Putamen (tissue), 1 donor: ENCODE measurements at regions not wholly inside any gene's neighbourhood (a gene's known extent, or its start where the extent isn't known, plus 50 kb on each side); places are given as distances from the start of the nearest gene placed in this dataset.

Source experiments
- DNase-seq: peaks from one replicate; pipeline ENCODE4 v3.0.0-alpha.2; 2016; ENCODE audit warnings: low spot score

DNA sequence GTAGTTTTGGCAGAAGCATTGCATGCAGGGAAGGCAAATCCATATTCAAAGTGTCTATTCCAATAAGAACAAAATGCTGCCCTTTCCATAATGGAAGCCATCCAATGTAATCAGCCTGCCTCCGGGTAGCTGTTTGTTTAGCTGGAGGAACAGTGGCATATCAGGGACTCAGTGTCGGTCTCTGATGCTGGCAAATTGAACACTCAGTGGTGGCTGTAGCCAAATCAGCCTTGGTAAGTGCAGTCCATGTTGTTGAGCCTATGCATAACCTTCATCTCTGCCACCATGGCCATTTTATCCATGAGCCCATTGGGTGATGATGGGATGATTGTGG is 147.8 kb upstream of the MAX start:
- no peak for DNase-seq

DNA sequence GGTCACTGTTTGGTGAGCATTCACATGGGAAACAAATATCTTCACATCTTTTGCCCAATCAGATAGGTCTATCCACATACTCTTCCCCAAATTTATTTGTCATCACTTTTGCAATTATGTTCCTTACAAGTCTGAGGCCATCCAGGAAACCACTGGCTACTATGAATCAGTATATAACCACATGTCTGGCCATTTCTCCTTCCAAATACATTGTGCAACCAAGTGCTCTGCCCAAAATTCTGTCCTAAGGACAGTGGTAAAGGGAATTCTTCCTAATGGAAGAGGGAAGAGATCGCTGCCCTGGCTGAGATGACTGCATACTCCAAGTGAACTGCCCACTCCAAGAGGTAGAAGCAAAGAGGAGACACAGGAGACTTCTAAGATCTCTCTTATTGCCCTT is 148.9 kb upstream of the MAX start:
- DNase-seq, result no peak

DNA sequence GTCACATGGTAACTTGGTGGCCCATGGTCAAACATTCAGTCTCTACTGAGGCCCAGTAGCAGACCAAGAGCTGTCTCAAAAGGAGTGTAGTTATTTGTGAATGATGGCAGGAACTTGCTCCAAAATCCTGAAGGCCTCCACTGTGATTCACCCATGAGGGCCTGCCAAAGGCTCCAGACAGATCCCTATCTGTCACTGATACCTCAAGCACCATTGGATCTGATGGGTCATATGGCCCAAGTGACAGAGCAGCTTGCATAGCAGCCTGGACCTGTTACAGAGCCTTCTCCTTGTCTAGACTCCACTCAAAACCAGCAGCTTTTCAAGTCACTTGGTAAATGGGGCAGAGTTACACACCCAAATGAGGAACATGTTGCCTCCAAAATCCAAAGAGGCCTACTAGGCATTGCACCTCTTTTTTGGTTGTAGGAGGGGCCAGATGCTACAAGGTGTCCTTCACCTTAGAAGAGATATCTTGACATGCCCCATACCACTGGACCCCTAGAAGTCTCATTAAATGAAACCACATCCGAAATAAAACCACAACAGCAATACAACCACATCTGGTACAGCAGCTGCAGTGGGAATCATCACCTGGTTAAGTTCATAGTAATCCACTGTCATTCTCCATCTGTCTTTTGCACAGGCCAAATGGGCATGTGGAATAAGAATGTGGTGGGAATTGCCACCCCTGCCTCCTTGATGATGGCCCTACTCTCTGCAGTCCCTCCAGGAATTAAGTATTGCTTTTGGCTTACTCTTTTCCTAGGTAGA is 150.4 kb upstream of the MAX start:
- DNase-seq, result no peak

DNA sequence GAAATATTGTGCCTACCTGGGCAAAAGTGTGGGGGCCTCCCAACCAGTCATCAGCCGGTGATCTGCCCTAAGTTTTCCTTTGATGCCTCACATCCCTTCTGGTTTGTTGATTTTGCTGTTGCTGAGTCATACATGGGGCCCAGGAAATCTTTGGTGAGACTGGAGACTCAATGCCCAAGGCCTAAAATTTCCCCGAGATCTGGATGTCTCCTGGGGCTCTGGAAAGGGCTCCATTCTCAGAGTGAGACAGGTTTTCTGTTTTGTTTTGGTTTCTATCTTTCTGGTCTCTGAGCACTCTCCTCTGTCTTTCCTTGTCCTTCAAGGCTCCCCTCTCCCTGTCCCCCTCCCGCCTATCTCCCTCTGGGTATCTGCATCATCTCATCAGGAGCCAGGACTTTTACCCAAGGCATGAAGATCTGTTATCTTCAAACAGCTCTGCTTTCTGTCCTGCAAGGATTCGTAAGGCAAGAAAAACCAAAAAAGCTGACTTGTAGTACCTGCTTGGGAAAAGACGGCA is 152.8 kb upstream of the MAX start:
- DNase-seq, result no peak

DNA sequence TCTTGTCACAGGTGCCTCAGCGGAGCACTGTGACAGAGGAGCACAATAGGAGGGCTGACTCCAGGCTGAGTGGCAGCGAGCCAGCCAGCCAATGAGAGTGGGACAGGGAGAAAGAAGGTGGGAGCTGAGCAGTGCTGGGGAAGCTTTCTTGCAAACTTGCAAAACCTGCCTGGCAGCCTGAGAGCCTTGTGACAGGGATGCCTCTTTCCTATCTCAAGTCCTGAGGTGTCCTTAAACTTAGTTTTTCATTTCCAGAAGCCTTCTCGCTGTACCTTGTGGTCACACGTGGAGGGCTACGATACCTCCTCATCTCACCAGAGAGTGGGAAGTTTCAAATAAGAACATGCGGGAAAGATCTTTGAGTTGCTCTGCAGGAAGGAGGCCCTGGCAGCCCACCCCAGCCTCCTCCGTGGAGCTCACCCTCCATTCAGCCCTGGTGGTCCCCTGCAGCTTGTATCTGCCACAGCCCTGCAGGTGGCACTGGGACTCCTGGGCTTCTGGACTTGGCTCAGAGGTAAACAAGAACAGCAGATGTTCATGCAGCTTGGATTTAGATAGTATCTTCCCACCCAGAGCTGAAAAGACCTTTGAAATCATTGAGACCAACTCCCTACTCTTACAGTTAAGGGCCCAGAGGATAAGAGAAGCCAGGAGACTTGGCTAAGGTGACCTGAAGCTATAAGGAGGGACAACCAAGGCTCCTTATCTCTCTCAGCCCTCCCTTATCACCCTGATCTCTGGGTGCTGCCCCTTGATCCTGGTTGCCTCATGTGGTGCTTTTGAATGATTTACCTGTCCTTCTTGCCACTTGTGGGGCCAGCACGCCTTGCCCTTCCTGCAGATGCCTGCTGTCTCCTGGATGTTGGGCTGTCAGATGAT is 153.5 kb upstream of the MAX start:
- DNase-seq, result no peak

DNA sequence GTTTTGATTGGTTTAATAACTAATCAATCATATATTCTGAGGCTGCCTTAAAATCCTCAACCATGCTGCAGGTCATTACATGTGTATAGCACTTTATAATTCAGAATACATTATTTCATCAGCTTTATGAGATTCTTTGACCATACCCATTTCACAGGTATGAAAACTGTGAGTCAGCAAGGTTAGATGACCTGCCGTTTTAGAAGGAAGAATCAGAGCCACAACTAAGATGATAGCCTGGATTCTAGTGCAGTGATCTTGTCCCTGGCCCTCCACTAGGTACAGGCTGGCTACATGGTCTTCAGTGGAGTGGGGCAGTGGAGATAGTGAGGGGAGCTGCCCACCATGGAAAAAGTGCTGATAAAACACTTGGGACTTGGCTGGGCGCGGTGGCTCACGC is 154.4 kb upstream of the MAX start:
- no peak for DNase-seq

DNA sequence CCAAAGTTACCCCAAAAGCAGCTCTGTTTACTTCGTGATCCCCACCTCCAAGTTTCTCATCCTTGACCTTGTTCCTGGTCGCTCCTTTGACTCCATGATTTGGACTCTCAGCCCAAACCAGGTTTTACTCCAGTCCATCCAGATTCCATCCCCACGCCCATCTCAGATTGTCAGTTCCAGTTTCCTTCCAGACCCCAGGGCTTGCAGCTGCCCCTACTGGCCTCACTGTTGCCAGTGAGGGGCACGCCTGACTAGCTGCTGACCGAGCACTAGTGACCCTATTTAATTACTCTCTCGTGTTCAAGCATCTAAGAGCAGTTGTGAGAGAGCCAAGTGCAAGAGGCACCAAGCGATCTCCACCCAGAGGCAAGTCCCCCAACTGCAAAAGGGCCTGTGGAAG is 155.1 kb upstream of the FUT8 start:
- no peak for DNase-seq

DNA sequence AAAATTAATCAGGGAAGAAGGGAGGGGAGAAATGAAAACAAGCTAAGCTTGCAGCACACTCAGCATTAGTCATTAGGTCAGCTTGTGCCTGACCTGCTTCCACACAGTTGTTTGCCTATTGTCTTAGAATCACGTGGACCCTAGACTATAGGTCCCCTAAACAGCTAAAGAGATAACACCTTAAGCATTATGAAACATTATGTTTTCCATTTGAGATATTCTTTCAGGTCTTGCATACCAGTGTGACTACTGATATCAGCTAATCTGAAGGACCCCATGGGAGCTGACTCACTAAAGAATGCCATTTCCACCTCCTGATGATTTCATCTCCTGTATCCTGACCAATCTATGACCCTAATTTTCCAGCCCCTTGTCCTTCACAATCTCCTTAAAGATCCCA is 154.1 kb upstream of the FUT8 start:
- no peak for DNase-seq

DNA sequence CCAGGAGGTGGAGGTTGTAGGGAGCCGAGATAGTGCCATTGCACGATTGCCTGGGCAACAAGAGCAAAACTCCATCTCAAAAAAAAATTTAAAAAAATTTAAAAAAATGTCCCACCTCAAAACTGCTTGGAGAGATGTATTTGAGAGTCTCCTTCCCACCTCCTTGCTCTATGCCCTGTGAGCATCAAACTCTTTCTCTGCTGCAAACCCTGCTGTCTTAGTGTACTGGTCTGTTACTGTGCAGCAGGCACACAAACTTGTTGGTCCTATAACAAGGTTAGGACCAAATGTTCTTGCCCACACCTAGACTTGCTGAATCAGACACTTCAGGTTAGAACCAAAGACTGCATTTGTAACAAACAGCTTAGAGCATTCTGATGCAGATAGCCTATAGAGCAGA is 153.5 kb upstream of the FUT8 start:
- DNase-seq, result no peak

DNA sequence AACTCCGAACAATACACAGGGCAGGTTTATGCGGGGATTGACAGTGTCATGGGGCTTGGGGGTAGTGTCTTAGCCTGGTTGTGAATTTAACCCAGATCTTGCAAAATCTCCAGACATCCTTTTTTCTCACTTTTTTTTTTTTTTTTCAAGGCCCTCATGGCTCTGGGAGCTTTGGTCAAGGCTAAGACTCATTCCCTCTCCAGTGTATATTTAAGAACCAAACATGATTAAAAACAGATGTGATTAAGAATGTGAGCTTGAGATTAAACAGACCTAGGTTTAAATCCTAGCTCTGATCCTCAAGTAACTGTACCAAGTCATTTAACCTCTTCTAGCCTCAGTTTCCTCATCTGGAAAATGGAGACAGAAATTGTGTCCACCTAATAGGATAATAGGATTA is 151.7 kb upstream of the FUT8 start:
- DNase-seq, result no peak

DNA sequence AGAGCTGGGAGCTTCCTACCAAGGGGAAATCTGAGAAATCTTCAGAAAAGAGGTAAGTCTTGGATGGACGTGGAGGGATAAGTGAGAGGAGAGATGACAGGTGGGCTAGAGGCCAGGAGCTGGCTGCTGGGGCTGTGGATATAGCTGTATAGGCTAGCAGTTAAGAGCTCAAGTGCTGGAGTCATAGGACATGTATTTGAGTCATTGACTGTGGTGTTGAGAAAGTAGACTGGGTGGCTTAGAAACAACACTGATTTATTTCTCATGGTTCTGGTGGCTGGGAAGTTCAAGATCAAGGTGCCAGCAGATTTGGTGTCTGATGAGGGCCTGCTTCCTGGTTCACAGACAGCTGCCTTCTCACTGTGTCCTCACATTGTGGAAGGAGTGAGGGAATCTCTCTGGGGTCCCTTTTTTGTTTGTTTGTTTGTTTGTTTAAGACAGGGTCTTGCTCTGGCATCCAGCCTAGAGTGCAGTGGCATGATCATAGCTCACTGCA is 151.1 kb upstream of the FUT8 start:
- no peak for DNase-seq

DNA sequence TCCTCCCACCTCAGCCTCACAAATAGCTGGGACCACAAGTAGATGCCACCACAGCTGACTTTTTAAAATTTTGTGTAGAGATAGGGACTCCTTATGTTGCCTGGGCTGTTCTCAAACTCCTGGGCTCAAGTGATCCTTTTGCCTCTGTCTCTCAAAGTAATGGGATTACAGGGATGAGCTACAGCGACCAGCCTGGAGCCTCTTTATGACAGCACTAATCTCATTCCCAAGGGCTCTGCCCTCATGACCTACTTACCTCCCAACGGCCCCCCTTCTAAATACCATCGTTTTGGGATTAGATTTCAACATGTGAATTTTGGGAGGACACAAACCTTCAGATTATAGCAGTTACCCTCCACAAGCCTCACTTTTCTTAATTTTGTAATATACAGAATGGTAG is 150.6 kb upstream of the FUT8 start:
- no peak for DNase-seq

DNA sequence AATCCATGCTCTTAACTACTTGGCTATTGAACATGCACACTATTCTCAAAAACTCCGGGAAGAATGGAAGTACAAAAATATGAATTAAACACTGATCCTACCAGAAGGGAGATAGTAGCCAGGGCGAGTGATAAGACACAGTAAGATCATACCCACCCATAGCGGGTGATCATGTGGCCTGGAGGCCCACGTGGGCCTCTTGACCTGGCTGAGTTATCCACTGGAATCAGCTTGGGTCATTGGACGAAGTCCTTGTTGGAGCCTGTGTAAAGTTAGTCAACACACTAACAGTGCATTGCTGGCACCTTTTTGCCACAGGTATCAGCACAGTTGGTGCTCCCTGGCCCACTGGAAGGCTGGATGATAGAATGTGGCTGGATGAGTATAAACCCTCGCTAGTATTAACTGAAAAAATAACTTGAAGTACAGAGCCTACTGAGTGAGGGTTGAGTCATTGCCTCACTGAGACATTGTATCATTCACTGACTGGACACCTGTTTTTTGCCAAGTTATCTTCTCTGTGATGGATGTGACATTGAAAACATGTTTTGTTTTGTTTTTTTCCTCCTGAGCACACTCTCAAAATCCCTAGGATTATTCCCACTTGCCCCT is 149.2 kb upstream of the FUT8 start:
- no peak for DNase-seq

DNA sequence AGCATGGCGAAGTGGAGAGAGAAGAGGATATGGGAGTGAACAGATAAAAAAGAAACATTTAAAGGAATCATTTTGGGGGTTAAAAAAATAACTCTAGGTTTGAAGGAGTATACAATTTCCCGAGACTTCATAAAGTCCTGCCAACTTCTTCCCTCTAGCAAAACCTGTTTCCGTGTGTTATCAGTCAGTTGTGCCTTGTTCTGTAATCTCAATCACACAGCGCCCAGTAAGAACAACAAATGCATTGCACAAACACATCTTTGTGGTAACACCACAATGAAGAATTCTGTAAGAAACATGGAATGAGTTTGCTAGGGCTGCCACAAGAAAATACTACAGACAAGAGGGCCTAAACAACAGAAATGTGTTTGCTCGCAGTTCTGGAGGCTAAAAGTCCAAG is 144.7 kb upstream of the FUT8 start:
- no peak for DNase-seq

DNA sequence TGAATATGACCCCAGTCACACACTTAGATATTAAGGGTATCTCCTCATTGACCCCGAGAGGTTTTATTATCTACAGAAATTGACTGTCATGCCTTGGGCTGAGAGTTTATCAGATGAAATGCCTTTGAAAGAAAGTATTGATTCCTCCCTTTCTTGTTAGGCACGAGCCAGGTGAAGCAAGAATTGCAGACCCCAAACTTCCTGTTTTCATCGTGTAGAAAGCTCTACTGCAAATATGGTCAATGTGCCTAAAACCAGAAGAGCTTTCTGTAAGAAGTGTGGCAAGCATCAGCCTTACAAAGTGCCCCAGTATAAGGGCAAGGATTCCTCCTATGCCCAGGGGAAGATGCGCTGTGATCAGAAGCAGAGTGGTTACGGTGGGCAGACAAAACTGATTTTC is 143.9 kb upstream of the FUT8 start:
- no peak for DNase-seq

DNA sequence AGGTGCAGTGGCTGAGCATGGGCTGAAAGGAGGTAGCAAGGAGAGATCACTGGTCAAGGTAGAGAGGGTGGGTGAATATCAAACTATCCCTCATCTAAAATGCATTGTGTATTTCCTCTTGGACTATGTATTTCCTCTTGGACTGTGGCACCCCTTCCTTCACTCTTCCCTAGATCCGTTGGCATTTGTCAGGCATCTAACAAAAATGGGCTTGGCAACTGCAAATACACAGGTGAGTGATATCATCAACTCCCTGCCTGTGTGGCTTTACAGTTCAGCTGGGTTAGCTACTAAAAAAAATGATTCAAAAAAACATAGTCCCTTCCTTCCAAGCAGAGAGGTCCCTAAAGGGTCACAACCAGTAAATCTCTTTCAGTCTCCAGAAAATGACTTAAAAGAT is 142.8 kb upstream of the FUT8 start:
- DNase-seq, result no peak

DNA sequence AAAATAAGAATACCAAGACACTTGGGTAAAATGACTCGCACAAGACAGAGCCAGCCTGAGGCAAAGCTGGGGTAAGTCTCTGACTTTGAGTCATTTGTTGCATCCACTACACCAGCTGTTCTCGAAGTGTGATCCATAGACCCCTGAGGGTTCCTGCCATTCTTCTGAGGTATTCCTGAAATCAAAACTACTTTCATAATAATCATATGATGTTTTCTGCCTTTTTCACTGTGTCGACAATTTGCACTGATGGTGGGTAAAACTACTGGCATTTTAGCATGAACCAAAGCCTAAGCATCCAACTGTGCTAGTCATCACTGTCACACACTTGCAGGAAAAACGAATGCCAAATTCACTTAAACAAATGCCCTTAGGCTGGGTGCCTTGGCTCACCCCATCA is 135.5 kb upstream of the FUT8 start:
- no peak for DNase-seq

DNA sequence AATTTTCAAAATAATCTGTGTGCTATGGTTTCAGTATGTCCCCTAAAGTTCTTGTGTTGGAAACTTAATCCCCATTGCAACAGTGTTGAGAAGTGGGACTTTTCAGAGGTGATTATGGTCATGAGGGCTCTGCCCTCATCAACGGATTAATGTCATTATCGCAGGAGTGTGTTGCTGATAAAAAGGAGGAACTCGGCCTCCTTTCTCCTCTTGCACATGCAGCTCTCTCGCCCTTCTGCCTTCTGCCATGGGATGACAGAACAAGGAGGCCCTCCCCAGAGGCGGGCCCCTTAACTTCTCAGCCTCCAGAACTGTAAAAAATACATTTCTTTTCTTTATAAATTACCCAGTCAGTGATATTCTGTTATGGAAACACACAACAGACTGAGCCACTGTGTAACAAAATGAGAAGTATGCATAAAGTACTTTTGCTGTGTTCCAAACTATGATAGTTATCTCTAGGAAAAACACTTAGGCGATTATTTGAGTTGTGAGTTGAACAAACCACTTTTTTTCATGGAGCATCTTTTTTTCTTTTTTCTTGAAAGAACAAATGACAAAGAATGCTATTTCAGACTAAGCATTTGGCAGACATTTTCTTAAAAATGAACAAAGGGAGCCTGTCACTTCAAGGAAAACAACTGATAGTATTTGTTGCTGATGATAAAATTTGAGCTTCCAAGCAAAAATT is 134.8 kb upstream of the FUT8 start:
- DNase-seq, result peak; percentile 78

DNA sequence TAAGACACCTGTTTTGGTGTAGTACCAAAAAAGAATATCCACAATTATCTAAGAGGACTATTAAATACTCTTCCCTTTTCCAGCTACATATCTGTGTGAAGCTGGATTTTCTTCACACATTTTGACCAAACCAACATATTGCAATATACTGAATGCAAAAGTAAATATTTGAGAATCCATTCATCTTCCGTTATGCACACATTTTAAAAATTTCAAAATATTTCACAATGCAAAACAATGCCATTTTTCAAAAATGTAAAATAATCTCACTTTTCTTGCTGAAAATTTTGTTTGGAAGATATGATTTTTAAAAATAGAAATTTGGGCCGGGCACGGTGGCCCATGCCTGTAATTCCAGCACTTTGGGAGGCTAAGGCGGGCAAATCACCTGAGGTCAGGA is 133.9 kb upstream of the FUT8 start:
- DNase-seq, result no peak

DNA sequence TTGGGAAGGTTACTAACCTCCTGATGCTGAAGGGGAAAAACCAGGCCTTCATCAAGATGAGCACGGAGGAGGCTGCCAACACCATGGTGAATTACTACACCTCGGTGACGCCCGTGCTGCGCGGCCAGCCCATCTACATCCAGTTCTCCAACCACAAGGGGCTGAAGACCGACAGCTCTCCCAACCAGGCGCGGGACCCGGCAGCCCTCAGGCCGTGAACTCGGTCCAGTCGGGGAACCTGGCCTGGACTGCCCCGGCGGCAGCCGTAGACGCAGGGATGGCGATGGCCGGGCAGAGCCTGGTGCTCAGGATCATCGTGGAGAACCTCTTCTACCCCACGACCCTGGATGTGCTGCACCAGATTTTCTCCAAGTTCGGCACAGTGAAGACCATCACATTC is 133.0 kb upstream of the FUT8 start:
- DNase-seq, result no peak

DNA sequence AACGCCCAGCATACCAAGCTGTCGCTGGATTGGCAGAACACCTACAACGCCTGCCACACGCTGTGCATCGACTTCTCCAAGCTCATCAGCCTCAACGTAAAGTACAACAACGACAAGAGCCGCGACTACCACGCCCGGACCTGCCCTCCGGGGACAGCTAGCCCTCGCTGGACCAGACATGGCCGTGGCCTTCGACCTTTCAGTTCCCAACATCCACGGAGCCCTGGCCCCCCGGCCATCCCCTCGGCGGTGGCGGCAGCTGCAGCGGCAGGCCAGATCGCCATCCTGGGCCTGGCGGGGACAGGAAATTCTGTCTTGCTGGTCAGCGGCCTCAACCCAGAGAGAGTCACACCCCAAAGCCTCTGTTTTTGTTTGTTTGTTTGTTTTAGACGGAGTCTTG is 132.6 kb upstream of the FUT8 start:
- DNase-seq, result no peak

DNA sequence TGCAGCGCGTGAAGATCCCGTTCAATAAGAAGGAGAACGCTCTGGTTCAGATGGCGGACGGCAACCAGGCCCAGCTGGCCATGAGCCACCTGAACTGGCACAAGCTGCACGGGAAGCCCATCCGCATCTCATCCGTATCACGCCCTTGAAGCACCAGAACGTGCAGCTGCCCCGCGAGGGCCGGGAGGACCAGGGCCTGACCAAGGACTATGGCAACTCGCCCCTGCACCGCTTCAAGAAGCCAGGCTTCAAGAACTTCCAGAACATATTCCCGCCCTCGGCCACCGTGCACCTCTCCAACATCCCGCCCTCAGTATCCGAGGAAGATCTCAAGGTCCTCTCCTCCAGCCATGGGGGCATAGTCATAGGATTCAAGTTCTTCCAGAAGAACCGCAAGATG is 131.9 kb upstream of the FUT8 start:
- DNase-seq, result no peak
